K562 (cell line): ENCODE measurements at regions not wholly inside any gene's neighbourhood (a gene's known extent, or its start where the extent isn't known, plus 50 kb on each side); places are given as distances from the start of the nearest gene placed in this dataset.

Source experiments
- ATAC-seq: fragments of 200-7000 bp; cut with Tn5 transposase; 3 replicates; pipeline ENCODE4 v1.9.1; 2020; ENCODE audit warnings: moderate library complexity
- BruUV-seq: library from RNA; stranded (reverse); fragments of 400-500 nt; replicated peaks from 2 replicates; lab custom pipeline; 2021; lab: Mats Ljungman, UMichigan
- CTCF ChIA-PET: fragments of 300-600 bp; formaldehyde crosslinking; extraction: SDS; loops from one replicate; lab custom pipeline; 2021; ENCODE audit warnings: low intra/inter-chr PET ratio; lab: Yijun Ruan, JAX
- POLR2A ChIA-PET: fragments of 300-600, 350-650 bp; sonication (Branson Sonifier 250); formaldehyde crosslinking; extraction: SDS; loops from one replicate; lab custom pipeline; 2021; ENCODE audit warnings: antibody characterized with exemption, inconsistent platforms; lab: Yijun Ruan, JAX
- DNase-seq, 4 experiments: peaks; one replicate each; pipeline versions ENCODE4 v3.0.0 to v3.0.0-alpha.2; 2011 to 2018; ENCODE audit warnings: low spot score in 3 of 4, mixed read lengths in 3 of 4; ENCODE audit errors: extremely low read depth in 1 of 4
- FAIRE-seq: peaks from 2 replicates; lab custom pipeline; 2011; peaks lifted over from hg19 to GRCh38; lab: Jason Lieb, UNC
- H2AFZ ChIP-seq: 2 replicates; pipeline ENCODE4 v1.6.0; 2011; ENCODE audit warnings: low read depth, low read length, control low read depth, inconsistent platforms
- H3K27ac ChIP-seq: fragments of 200-600 bp; 3 replicates; pipeline ENCODE4 v1.8.0; 2011; ENCODE audit warnings: low read depth, mild to moderate bottlenecking, control low read depth, inconsistent platforms, low read length, moderate library complexity, mixed read lengths; ENCODE audit errors: extremely low read depth
- H3K27me3 ChIP-seq, 2 experiments: fragments of 300-600 bp in 1 of 2; 2 replicates in 1 of 2; 3 replicates in 1 of 2; pipeline versions ENCODE4 v1.6.0 to v1.8.0; 2011; ENCODE audit warnings: inconsistent platforms in 2 of 2, low read length in 2 of 2, mild to moderate bottlenecking in 1 of 2, mixed read lengths in 1 of 2, moderate library complexity in 1 of 2; ENCODE audit not compliant: control insufficient read depth in 2 of 2, insufficient read depth in 2 of 2
- H3K36me3 ChIP-seq: fragments of 300-600 bp; 3 replicates; pipeline ENCODE4 v1.8.0; 2011; ENCODE audit warnings: mild to moderate bottlenecking, low read length, inconsistent platforms; ENCODE audit not compliant: control insufficient read depth, insufficient read depth
- H3K4me1 ChIP-seq, 2 experiments: fragments of 200-600 bp in 1 of 2; replicated peaks in 1 of 2; 2 replicates in 1 of 2; 3 replicates in 1 of 2; pipeline versions ENCODE4 v1.5.1 to v1.8.0; 2011; ENCODE audit warnings: inconsistent platforms in 2 of 2, low read length in 2 of 2, mild to moderate bottlenecking in 1 of 2, mixed read lengths in 1 of 2, moderate library complexity in 1 of 2; ENCODE audit not compliant: control insufficient read depth in 2 of 2, insufficient read depth in 2 of 2
- H3K4me2 ChIP-seq: 2 replicates; pipeline ENCODE4 v1.6.1; 2011; ENCODE audit warnings: low read length, control low read depth, inconsistent platforms, mixed read lengths; ENCODE audit not compliant: insufficient read depth
- H3K4me3 ChIP-seq: fragments of 200-600 bp; sonication (generic), shearing (Covaris generic); 2 replicates; pipeline ENCODE4 v1.5.1; 2016; ENCODE audit warnings: control low read depth, inconsistent platforms
- H3K79me2 ChIP-seq: fragments of 200-600 bp; 3 replicates; pipeline ENCODE4 v1.8.0; 2011; ENCODE audit warnings: low read length, inconsistent platforms; ENCODE audit not compliant: control insufficient read depth, insufficient read depth
- H3K9ac ChIP-seq, 2 experiments: 2 replicates each; pipeline versions ENCODE4 v1.6.0 to v1.6.1; 2011; ENCODE audit warnings: low read depth in 2 of 2, low read length in 2 of 2, control low read depth in 1 of 2, inconsistent platforms in 1 of 2, mild to moderate bottlenecking in 1 of 2, mixed read lengths in 1 of 2; ENCODE audit not compliant: insufficient read depth in 1 of 2
- H3K9me1 ChIP-seq: one replicate; pipeline ENCODE4 v1.6.0; 2011; ENCODE audit warnings: inconsistent platforms, mild to moderate bottlenecking, low read length, moderate library complexity; ENCODE audit not compliant: control insufficient read depth, insufficient read depth
- H3K9me3 ChIP-seq: replicated peaks from 2 replicates; pipeline ENCODE4 v1.5.1; 2011; ENCODE audit warnings: low read depth, low read length, inconsistent platforms; ENCODE audit not compliant: control insufficient read depth, insufficient read depth
- H4K20me1 ChIP-seq: replicated peaks from 2 replicates; pipeline ENCODE4 v1.6.1; 2011; ENCODE audit warnings: low read length, inconsistent platforms, mixed read lengths; ENCODE audit not compliant: control insufficient read depth, insufficient read depth
- KLF1 ChIP-seq: fragments of 450-650 bp; IDR thresholded peaks from 2 replicates; pipeline ENCODE4 v1.6.1; 2016; ENCODE audit warnings: missing genetic modification characterization, missing compliant biosample characterization
- MXD1 ChIP-seq: fragments of 250-450 bp; sonication (Bioruptor Pico); IDR thresholded peaks from 2 replicates; pipeline ENCODE4 v1.8.0; 2021; ENCODE audit warnings: borderline replicate concordance, mild to moderate bottlenecking, moderate library complexity; ENCODE audit not compliant: poor library complexity, severe bottlenecking
- POLR2A ChIP-seq: fragments of 450-650 bp; conservative IDR thresholded peaks from 2 replicates; pipeline ENCODE4 v1.6.1; 2016
- SMAD4 ChIP-seq: fragments of 250-450 bp; sonication (Bioruptor Pico); conservative IDR thresholded peaks from 2 replicates; pipeline ENCODE4 v1.8.0; 2021; ENCODE audit warnings: inconsistent platforms, mild to moderate bottlenecking, moderate library complexity
- TCF15 ChIP-seq: fragments of 250-450 bp; sonication (Bioruptor Pico); IDR thresholded peaks from 2 replicates; pipeline ENCODE4 v1.8.0; 2022; ENCODE audit warnings: moderate library complexity, mild to moderate bottlenecking, inconsistent platforms
- TCF7 ChIP-seq: sonication (generic); IDR thresholded peaks from 2 replicates; pipeline ENCODE4 v1.6.1; 2016; ENCODE audit warnings: antibody characterized with exemption, borderline replicate concordance
- XRCC5 ChIP-seq: fragments of 200-400 bp; formaldehyde crosslinking; IDR thresholded peaks from 2 replicates; pipeline ENCODE4 v1.6.1; 2017; ENCODE audit warnings: low read depth, mild to moderate bottlenecking, low read length
- ZBTB8A ChIP-seq: fragments of 450-650 bp; IDR thresholded peaks from 2 replicates; pipeline ENCODE4 v1.6.1; 2018; ENCODE audit warnings: mild to moderate bottlenecking, moderate library complexity; ENCODE audit not compliant: partially characterized antibody
- ZFPM2 ChIP-seq: fragments of 250-450 bp; sonication (Bioruptor Pico); IDR thresholded peaks from 2 replicates; pipeline ENCODE4 v1.5.1; 2022; ENCODE audit warnings: mild to moderate bottlenecking
- ZNF347 ChIP-seq: fragments of 450-650 bp; formaldehyde crosslinking; IDR thresholded peaks from 2 replicates; pipeline ENCODE4 v1.4.0; 2020; ENCODE audit warnings: low read depth, mild to moderate bottlenecking, moderate library complexity
- ZNF717 ChIP-seq: fragments of 250-450 bp; sonication (Bioruptor Pico); IDR thresholded peaks from 2 replicates; pipeline ENCODE4 v1.5.0; 2021
- WGBS: fragments of 100-300 bp; shearing (Covaris generic); methylation state at CpG from one replicate; pipeline ENCODE4 v1.1.6; 2016; ENCODE audit warnings: low coverage, mixed read lengths; ENCODE audit not compliant: insufficient coverage; ENCODE audit errors: missing lambda C conversion rate; 5-methylcytosine and 5-hydroxymethylcytosine counted together
- in situ Hi-C: fragments of 300-500 bp; cut with MboI; formaldehyde crosslinking; loops from 4 replicates; pipeline ENCODE4 v1.15.0; 2018; ENCODE audit warnings: inconsistent platforms, mixed read lengths
- intact Hi-C: fragments of 100-400 bp; cut with micrococcal nuclease; formaldehyde crosslinking; loops from 2 replicates; pipeline ENCODE4 v1.14.2; 2022

- H3K4me2 ChIP-seq = no peak overlapping the region
- H3K9me1 ChIP-seq = no peaks in the 10 kb centered on the region
- intact Hi-C loops = loop anchor here (10.0 kb wide), 1 partner anchor 1649 kb away; no protein-coding TSS in a partner anchor
- POLR2A ChIA-PET = no interaction called here
- no peak overlapping the region for H3K27ac ChIP-seq
- no peaks in the 10 kb centered on the region for H3K36me3 ChIP-seq
- H3K79me2 ChIP-seq = no peaks in the 10 kb centered on the region
- WGBS = 0% methylated on average over 1 of the region's 1 CpG
- DNase-seq (no peak), FAIRE-seq (no peak), ATAC-seq (no peak)
- peaks cover 0 to 21% of the 10 kb centered on the region in 2 experiments; a peak in 3 of 5 replicates for H3K27me3 ChIP-seq
- no peak overlapping the region for H3K9ac ChIP-seq
- TF ChIP-seq TCF15 (no peak), ZBTB8A (no peak), KLF1 (tag) (no peak), ZFPM2 (no peak), XRCC5 (no peak), SMAD4 (CRISPR knock-in tag) (no peak), ZNF717 (CRISPR knock-in tag) (no peak), MXD1 (CRISPR knock-in tag) (no peak), ZNF347 (CRISPR knock-in tag) (no peak), POLR2A (no peak), TCF7 (no peak)
- no TSS peak for BruUV-seq
- no peaks in the 10 kb centered on the region for H4K20me1 ChIP-seq
- H2AFZ ChIP-seq = no peak overlapping the region
- in situ Hi-C loops = no loop called here
- no peaks in the 10 kb centered on the region for H3K4me1 ChIP-seq
- CTCF ChIA-PET = no interaction called here
- no peak overlapping the region for H3K4me3 ChIP-seq
- no peaks in the 10 kb centered on the region for H3K9me3 ChIP-seq
Measured at GRCh38 chr1:13913396-13913795, 213.4 kb downstream of the PRDM2 start.
